DMS 273 (cell line): ENCODE measurements at regions not wholly inside any gene's neighbourhood (a gene's known extent, or its start where the extent isn't known, plus 50 kb on each side); places are given as distances from the start of the nearest gene placed in this dataset.

Source experiments
- DNase-seq: peaks from one replicate; lab custom pipeline; 2025; ENCODE audit not compliant: unreplicated experiment; lab: John Stamatoyannopoulos, UW

DNA sequence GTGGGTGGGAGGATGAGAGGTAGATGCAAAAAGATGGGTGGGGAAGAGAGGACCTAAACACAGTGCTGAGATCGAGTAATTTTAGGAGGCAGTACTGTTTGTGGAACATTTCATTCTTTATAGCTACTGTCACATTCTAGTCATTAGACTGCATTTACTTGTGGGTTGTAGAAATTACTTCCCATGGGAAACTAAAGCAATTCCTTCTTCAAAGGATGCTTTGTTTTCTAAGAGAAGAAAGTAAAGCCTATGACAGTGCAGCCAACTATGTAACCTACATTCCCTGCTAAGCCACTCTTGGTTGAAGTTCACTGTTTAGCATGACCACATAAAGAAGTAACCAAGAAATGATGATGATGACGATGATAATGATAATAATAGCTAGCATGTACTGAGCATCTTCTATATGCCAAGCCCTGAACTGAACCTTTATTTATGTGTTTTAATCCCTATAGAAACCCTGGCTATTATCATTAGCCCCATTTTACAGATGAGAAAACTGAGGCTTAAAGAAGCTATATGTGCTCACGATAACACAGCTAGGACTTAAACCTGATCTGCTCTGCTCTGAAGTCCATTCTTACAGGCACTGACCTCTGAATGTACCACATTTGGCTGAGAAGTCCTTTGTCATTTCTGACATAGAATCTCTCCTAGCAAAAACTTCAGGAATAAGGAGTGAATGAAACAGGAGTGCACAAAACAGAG lies 114.5 kb upstream of the KIT start:
- no peak for DNase-seq

DNA sequence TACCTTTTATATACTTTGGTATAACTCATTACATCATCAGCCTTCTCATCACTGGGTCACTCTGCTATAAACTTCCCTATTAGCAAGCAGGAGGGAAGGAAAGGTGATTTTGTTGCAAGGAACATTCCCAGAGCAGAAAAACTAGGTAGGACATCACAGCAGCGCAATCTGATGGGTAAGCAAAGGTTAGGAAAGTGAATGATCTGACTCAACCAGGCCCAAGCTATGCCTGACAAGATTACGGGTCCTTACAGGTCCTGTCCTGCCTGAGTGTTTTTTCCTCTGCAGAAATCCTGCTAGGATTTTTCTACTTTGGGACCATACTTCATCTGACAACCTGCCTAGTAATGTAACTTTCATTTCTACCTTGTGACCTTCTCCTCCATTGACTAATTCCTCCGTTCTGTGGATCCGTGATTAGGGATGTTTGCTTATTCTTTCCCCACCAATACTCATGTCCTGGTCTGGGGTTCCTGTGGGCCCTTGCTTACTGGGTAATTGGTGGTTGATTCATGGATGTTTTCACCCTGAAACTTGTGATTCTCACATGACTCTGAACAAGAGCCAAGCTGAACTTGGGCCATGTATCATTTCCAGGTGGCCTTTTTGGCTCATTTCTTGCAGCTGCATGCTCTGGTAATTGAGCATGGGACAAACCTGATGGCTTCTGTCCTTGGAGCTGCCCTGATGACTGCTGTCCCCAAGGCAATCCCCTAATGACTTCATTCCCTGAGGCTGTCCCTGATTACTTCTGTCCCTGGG lies 111.9 kb upstream of the KIT start:
- DNase-seq, result no peak

GRCh38 chr4:54547299-54548097 lies 110.3 kb upstream of the KIT start:
- no peak for DNase-seq

- DNase-seq, result no peak
These were observed 109.6 kb upstream of the KIT start for GRCh38 chr4:54548098-54548620.

GRCh38 chr4:54548831-54549460 lies 108.8 kb upstream of the KIT start:
- no peak for DNase-seq

DNA sequence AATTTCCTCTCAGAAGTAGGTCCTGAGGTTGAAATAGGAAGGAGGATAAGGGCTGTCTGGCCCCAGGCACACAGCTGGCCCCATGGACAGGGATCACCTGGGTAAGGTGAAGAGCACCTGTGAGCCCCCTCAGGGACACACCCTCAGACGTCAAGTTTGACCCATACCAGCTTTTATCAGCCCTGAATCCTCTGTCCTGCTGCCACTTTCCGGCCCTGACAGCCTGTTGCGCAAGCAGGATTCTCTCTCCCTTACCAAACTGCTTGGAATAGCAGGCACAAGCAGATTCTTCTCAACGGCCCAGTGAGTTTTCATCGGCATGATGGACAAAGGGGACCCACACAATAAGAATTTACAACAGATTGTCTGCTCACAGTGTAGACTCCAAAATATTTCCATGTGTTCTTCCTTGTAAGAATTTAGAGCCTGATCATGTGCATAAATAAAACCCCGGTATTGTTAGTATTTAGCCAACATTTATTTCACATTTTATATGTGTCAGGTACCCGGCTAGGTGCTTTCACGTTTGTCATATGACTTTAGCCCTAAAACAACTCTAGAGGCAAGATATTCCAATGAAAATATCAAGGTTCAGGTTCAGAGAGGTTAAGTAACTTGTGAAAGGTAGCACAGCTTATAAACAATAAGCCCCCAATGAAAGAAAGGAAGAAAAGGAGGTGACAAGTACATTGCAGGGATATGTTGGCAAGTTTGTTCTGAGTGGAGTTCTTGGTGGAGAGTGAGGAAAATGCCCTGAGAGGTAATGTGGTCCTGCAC lies 107.2 kb upstream of the KIT start:
- DNase-seq, result no peak

DNA sequence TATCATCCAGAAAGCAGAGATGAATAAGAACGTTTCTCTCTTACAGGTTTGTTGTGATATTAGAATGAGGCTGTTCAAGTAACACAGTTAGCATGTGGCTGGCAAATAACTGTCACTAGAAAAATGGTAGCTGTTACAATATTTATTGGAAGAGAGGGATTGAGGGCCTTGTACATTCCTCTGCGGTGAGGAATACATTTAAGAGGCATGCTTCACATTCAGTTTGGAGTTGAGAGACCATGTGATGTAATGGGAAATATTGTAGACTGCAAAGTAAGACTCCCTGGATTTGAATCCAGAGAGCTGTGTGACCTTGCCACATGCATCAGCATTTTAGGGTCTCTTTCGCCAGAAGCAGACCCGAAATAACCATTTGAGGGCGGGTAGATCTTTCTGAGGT lies 104.8 kb upstream of the KIT start:
- DNase-seq, result no peak

DNA sequence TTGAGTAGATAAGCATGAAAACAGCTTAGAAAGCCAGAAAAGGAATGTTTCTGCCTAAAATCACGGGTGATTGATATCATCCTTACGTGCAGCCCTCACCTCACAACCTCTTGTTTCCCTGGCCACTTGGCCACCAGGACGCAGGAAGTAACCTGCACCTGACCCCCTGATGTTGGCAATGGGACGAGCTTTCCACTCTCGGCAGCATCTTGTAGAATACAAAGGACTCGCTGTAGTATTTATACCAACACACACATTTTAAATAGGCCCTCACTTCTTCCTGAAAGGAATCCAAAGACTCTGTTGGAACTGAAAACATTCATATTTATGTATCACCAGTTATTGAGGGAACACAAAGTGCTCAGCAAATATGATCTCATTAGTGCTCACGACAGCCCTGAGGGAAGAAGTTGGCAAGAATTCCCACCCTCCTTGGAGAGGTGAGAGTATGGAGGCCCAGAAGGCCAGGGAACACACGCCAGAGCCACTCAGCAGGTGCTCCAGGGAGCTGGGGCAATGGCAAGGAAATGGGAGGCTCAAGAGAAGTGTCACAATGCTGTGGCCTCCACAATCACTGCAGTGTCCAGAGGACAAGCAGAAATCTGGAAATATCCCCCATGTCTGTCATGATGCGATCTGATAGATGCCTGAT lies 103.3 kb upstream of the KIT start:
- DNase-seq, result no peak

- DNase-seq, result no peak
These were observed 101.7 kb upstream of the KIT start for GRCh38 chr4:54556051-54556450.

GRCh38 chr4:54556587-54556986 lies 101.2 kb upstream of the KIT start:
- DNase-seq, result no peak

- DNase-seq, result no peak
These were observed 98.7 kb upstream of the KIT start for GRCh38 chr4:54558889-54559677.

GRCh38 chr4:54560513-54560912 lies 97.2 kb upstream of the KIT start:
- DNase-seq, result no peak

- DNase-seq, result no peak
These were observed 95.8 kb upstream of the KIT start for GRCh38 chr4:54561940-54562339.

GRCh38 chr4:54566608-54567007 lies 91.1 kb upstream of the KIT start:
- DNase-seq, result no peak

- DNase-seq, result no peak
These were observed 90.4 kb upstream of the KIT start for GRCh38 chr4:54567327-54567726.

- DNase-seq, result no peak
These were observed 89.6 kb upstream of the KIT start for GRCh38 chr4:54568184-54568583.

- no peak for DNase-seq
These were observed 86.9 kb upstream of the KIT start for GRCh38 chr4:54570822-54571221.

- no peak for DNase-seq
These were observed 86.2 kb upstream of the KIT start for GRCh38 chr4:54571293-54572151.
